Mesendoderm (in vitro differentiated cells): ENCODE measurements at regions not wholly inside any gene's neighbourhood (a gene's known extent, or its start where the extent isn't known, plus 50 kb on each side); places are given as distances from the start of the nearest gene placed in this dataset.

Experiments used
- DNase-seq: peaks from one replicate; pipeline ENCODE4 v3.0.0; 2013
- H2AK5ac ChIP-seq: 2 replicates; pipeline ENCODE4 v1.6.1; 2013; ENCODE audit warnings: low read length, inconsistent platforms
- H2BK120ac ChIP-seq: 2 replicates; pipeline ENCODE4 v1.6.1; 2013; ENCODE audit warnings: low read depth, mild to moderate bottlenecking, low read length, moderate library complexity, mixed read lengths
- H2BK15ac ChIP-seq: replicated peaks from 2 replicates; pipeline ENCODE4 v1.6.1; 2013; ENCODE audit warnings: low read depth, mild to moderate bottlenecking, moderate library complexity
- H2BK5ac ChIP-seq: 2 replicates; pipeline ENCODE4 v1.6.1; 2013; ENCODE audit warnings: low read length, inconsistent platforms
- H3K18ac ChIP-seq: 2 replicates; pipeline ENCODE4 v1.6.1; 2013; ENCODE audit warnings: mild to moderate bottlenecking, low read length, mixed read lengths
- H3K23ac ChIP-seq: one replicate; pipeline ENCODE4 v1.6.1; 2013; ENCODE audit warnings: low read length
- H3K27ac ChIP-seq: 2 replicates; pipeline ENCODE4 v1.5.1; 2013; ENCODE audit warnings: low read depth, mild to moderate bottlenecking, inconsistent platforms, low read length, moderate library complexity
- H3K27me3 ChIP-seq: 2 replicates; pipeline ENCODE4 v1.6.1; 2013; ENCODE audit warnings: low read length, control low read depth, mild to moderate bottlenecking, inconsistent platforms; ENCODE audit not compliant: insufficient read depth, poor library complexity
- H3K36me3 ChIP-seq: 2 replicates; pipeline ENCODE4 v1.6.1; 2013; ENCODE audit warnings: low read length, inconsistent platforms; ENCODE audit not compliant: control insufficient read depth, insufficient read depth
- H3K4ac ChIP-seq: one replicate; pipeline ENCODE4 v1.6.1; 2013; ENCODE audit warnings: low read depth, mild to moderate bottlenecking, low read length, moderate library complexity
- H3K4me1 ChIP-seq: 2 replicates; pipeline ENCODE4 v1.6.1; 2013; ENCODE audit warnings: low read depth, low read length, inconsistent platforms; ENCODE audit not compliant: control insufficient read depth
- H3K4me2 ChIP-seq: 2 replicates; pipeline ENCODE4 v1.6.1; 2013; ENCODE audit warnings: low read length
- H3K4me3 ChIP-seq: 2 replicates; pipeline ENCODE4 v1.5.1; 2013; ENCODE audit warnings: mild to moderate bottlenecking, low read length
- H3K56ac ChIP-seq: one replicate; pipeline ENCODE4 v1.6.1; 2013; ENCODE audit warnings: low read length
- H3K79me1 ChIP-seq: 2 replicates; pipeline ENCODE4 v1.6.1; 2013; ENCODE audit warnings: low read length, inconsistent platforms
- H3K79me2 ChIP-seq: 2 replicates; pipeline ENCODE4 v1.6.1; 2013; ENCODE audit warnings: mild to moderate bottlenecking, low read length; ENCODE audit not compliant: control insufficient read depth, insufficient read depth
- H3K9ac ChIP-seq: 2 replicates; pipeline ENCODE4 v1.6.1; 2013; ENCODE audit warnings: low read length, inconsistent platforms
- H4K5ac ChIP-seq: one replicate; pipeline ENCODE4 v1.6.1; 2013; ENCODE audit warnings: low read length
- H4K8ac ChIP-seq: one replicate; pipeline ENCODE4 v1.6.1; 2013; ENCODE audit warnings: low read depth, mild to moderate bottlenecking, control low read depth, low read length, moderate library complexity
- WGBS: extraction: QIAGEN DNeasy Blood & Tissue Kit; methylation state at CpG from one replicate; pipeline ENCODE4 v1.1.7; 2013; ENCODE audit warnings: low lambda C conversion rate, missing lambda C conversion rate; ENCODE audit not compliant: insufficient coverage; ENCODE audit errors: extremely low coverage; 5-methylcytosine and 5-hydroxymethylcytosine counted together

- H3K4ac ChIP-seq = no peak overlapping the region
- no peak overlapping the region for H3K18ac ChIP-seq
- no peak overlapping the region for H2BK5ac ChIP-seq
- H3K56ac ChIP-seq = no peak overlapping the region
- DNase-seq = no peak
- no CpG with 5 or more reads among the region's 4 CpGs for WGBS
- no peak overlapping the region for H3K23ac ChIP-seq
- H3K4me2 ChIP-seq = no peak overlapping the region
- H3K27me3 ChIP-seq = no peaks in the 10 kb centered on the region
- H3K9ac ChIP-seq = no peak overlapping the region
- H3K4me3 ChIP-seq = no peak overlapping the region
- H3K36me3 ChIP-seq = no peaks in the 10 kb centered on the region
- no peaks in the 10 kb centered on the region for H3K79me1 ChIP-seq
- no peaks in the 10 kb centered on the region for H3K79me2 ChIP-seq
- H4K8ac ChIP-seq = no peak overlapping the region
- H2BK120ac ChIP-seq = no peak overlapping the region
- H2AK5ac ChIP-seq = no peak overlapping the region
- H2BK15ac ChIP-seq = no peak overlapping the region
- no peak overlapping the region for H4K5ac ChIP-seq
- H3K4me1 ChIP-seq = no peaks in the 10 kb centered on the region
- no peak overlapping the region for H3K27ac ChIP-seq
Measured at GRCh38 chr6:134529921-134530320, 212.0 kb upstream of the SGK1 start.

- DNase-seq = no peak
- no peaks in the 10 kb centered on the region for H3K4me1 ChIP-seq
- no peak overlapping the region for H2BK15ac ChIP-seq
- no peaks in the 10 kb centered on the region for H3K36me3 ChIP-seq
- no peak overlapping the region for H3K4ac ChIP-seq
- H3K79me2 ChIP-seq = no peaks in the 10 kb centered on the region
- H3K18ac ChIP-seq = no peak overlapping the region
- no peak overlapping the region for H3K23ac ChIP-seq
- no peak overlapping the region for H4K5ac ChIP-seq
- H3K56ac ChIP-seq = no peak overlapping the region
- no peak overlapping the region for H2AK5ac ChIP-seq
- no peak overlapping the region for H3K9ac ChIP-seq
- H3K4me3 ChIP-seq = no peak overlapping the region
- no peaks in the 10 kb centered on the region for H3K79me1 ChIP-seq
- no peak overlapping the region for H3K27ac ChIP-seq
- no peak overlapping the region for H3K4me2 ChIP-seq
- H2BK5ac ChIP-seq = no peak overlapping the region
- no peaks in the 10 kb centered on the region for H3K27me3 ChIP-seq
- H2BK120ac ChIP-seq = no peak overlapping the region
- H4K8ac ChIP-seq = no peak overlapping the region
Measured at GRCh38 chr6:134529305-134529704, 211.4 kb upstream of the SGK1 start.

- Histone ChIP-seq H3K79me2 (no peaks in the 10 kb centered on the region), H3K23ac (no peak overlapping the region), H3K56ac (no peak overlapping the region), H3K36me3 (no peaks in the 10 kb centered on the region), H3K4me2 (no peak overlapping the region), H3K27me3 (no peaks in the 10 kb centered on the region), H3K79me1 (no peaks in the 10 kb centered on the region), H3K9ac (no peak overlapping the region), H2BK5ac (no peak overlapping the region), H2BK120ac (no peak overlapping the region), H4K5ac (no peak overlapping the region), H2BK15ac (peak overlapping the region; percentile 45), H2AK5ac (no peak overlapping the region), H3K18ac (no peak overlapping the region), H3K4me3 (no peak overlapping the region), H3K27ac (no peak overlapping the region), H3K4ac (no peak overlapping the region), H3K4me1 (no peaks in the 10 kb centered on the region), H4K8ac (no peak overlapping the region)
- DNase-seq = no peak
- WGBS = no CpG with 5 or more reads among the region's 3 CpGs
Measured at GRCh38 chr6:134527108-134527787, 209.3 kb upstream of the SGK1 start.

GRCh38 chr6:134525190-134525868, 207.4 kb upstream of the SGK1 start:
- Histone ChIP-seq H3K27me3 (no peaks in the 10 kb centered on the region), H3K36me3 (no peaks in the 10 kb centered on the region), H3K4me3 (no peak overlapping the region), H3K27ac (no peak overlapping the region), H3K23ac (no peak overlapping the region), H3K79me1 (no peaks in the 10 kb centered on the region), H2BK15ac (no peak overlapping the region), H4K5ac (no peak overlapping the region), H3K79me2 (no peaks in the 10 kb centered on the region), H3K4me1 (no peaks in the 10 kb centered on the region), H3K9ac (no peak overlapping the region), H2AK5ac (no peak overlapping the region), H3K18ac (no peak overlapping the region), H4K8ac (no peak overlapping the region), H3K4me2 (no peak overlapping the region), H3K4ac (no peak overlapping the region), H3K56ac (no peak overlapping the region), H2BK120ac (no peak overlapping the region), H2BK5ac (no peak overlapping the region)
- DNase-seq = no peak

- H3K56ac ChIP-seq = no peak overlapping the region
- H3K23ac ChIP-seq = no peak overlapping the region
- H3K4me2 ChIP-seq = no peak overlapping the region
- no peak overlapping the region for H3K9ac ChIP-seq
- H3K18ac ChIP-seq = no peak overlapping the region
- H2BK120ac ChIP-seq = no peak overlapping the region
- H3K79me1 ChIP-seq = no peaks in the 10 kb centered on the region
- DNase-seq = no peak
- no peak overlapping the region for H4K5ac ChIP-seq
- H3K27ac ChIP-seq = no peak overlapping the region
- H3K4ac ChIP-seq = no peak overlapping the region
- no peaks in the 10 kb centered on the region for H3K27me3 ChIP-seq
- WGBS = no CpG with 5 or more reads among the region's 1 CpG
- no peak overlapping the region for H2BK15ac ChIP-seq
- H3K4me3 ChIP-seq = no peak overlapping the region
- no peaks in the 10 kb centered on the region for H3K36me3 ChIP-seq
- H2BK5ac ChIP-seq = no peak overlapping the region
- H2AK5ac ChIP-seq = no peak overlapping the region
- no peaks in the 10 kb centered on the region for H3K4me1 ChIP-seq
- no peak overlapping the region for H4K8ac ChIP-seq
- H3K79me2 ChIP-seq = no peaks in the 10 kb centered on the region
Measured at GRCh38 chr6:134523903-134524650, 206.2 kb upstream of the SGK1 start.
